ENCODE measurements at regions not wholly inside any gene's neighbourhood (a gene's known extent, or its start where the extent isn't known, plus 50 kb on each side); places are given as distances from the start of the nearest gene placed in this dataset.
"Not testable (repeated sequence)": the region's sequence is repeated elsewhere in the genome, so short reads cannot be mapped to it uniquely, and the experiment has no call there.

DNA sequence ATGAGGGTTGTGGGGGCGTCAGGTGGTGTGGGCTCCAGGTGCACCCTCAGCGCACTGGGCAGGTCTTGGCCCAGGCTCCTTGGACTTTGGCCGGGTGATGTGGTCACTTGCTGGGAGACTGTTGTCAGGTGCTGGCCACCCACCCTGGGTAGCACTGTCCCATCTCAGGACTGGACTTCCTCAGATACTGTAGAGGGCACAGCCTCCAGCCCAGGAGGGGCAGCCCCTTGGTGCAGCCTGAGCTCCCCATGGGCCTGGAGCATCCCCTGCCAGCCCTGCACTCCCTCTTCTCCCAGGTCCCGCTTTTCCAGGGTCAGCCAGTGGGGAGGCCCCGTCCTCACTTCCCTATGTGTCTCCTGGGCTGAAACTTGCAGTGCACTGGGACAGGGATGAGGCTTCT is 592.3 kb downstream of the CWH43 start:
- ATAC-seq; intact Hi-C loops (cut with DNase I); H3K4me3 ChIP-seq; H3K36me3 ChIP-seq; H3K4me1 ChIP-seq; H3K27ac ChIP-seq; H3K27me3 ChIP-seq: not testable (repeated sequence)
- peak in 1 of 4 donors; percentile 64 for DNase-seq
- peaks cover 0 to 53% of the 10 kb centered on the region in 2 donors for H3K9me3 ChIP-seq

DNA sequence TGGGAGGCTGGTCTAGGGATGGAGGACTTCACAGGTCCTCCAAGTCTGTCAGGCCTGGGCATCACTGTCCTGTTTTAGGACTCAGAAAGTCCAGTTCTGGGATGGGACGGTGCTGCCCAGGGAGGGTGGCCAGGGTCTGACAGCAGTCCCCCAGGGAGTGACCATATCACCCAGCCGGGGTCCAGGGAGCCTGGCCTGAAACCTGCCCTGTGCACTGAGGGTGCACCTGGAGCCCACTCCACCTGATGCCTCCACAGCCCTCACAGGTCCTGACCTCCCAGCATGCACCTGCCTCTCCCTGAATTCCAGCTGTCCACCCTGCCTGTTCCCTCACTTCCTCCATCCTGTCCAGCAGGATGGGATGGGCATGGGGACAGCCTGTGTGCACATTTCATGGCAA is 592.8 kb downstream of the CWH43 start:
- H3K4me1 ChIP-seq; H3K27ac ChIP-seq; H3K36me3 ChIP-seq; H3K27me3 ChIP-seq; ATAC-seq; intact Hi-C loops (cut with DNase I); H3K4me3 ChIP-seq: not testable (repeated sequence)
- H3K9me3 ChIP-seq: peaks cover 0 to 57% of the 10 kb centered on the region in 2 donors
- DNase-seq: peak in 1 of 4 donors; percentile 83

DNA sequence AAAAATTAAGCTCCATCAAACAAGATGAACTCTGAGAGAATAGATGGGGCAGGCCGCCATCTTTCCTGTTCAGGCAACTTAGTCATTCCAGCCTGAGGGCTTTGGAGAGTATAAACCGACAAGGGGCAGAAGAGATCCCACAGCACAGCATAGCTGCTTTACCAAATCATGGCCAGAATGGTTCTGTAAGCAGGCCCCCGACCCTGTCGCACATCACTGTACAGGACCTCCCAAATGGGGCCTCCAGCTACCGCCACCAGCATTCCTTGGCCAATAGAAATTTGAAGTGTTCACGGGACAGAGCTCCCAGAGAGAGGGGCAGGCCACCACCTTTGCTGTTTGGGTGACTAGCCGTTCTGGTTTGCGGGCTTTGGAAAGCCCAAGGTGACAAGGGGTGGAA is 594.1 kb downstream of the CWH43 start:
- H3K36me3 ChIP-seq; ATAC-seq; intact Hi-C loops (cut with DNase I); H3K4me3 ChIP-seq; H3K27ac ChIP-seq; H3K27me3 ChIP-seq; H3K4me1 ChIP-seq: not testable (repeated sequence)
- peak in 1 of 4 donors; percentile 66 for DNase-seq
- H3K9me3 ChIP-seq: peaks cover 0 to 48% of the 10 kb centered on the region in 2 donors

DNA sequence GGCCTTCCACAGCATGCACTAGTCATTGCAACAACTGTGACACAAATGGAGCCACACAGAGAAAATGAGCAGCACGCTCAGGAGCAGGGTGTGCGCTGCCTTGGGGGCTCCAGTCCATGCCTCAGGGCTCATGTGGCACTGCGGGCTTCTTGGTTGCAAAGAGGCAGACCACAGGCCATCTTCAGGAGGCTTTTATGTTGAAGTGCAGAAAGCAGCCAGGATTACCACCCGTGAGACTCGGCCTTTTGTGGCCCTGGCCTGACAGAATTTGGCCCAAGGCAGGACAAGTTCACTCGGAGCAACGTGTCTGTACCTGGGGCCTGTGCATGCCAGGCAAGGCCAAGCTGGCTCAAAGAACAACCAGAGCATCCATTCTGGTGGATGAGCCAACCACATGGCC is 602.3 kb downstream of the CWH43 start:
- peaks cover 0 to 20% of the 10 kb centered on the region in 2 donors for H3K9me3 ChIP-seq
- DNase-seq; H3K4me3 ChIP-seq; H3K36me3 ChIP-seq; intact Hi-C loops (cut with DNase I); H3K27me3 ChIP-seq; ATAC-seq; H3K27ac ChIP-seq; H3K4me1 ChIP-seq: not testable (repeated sequence)

DNA sequence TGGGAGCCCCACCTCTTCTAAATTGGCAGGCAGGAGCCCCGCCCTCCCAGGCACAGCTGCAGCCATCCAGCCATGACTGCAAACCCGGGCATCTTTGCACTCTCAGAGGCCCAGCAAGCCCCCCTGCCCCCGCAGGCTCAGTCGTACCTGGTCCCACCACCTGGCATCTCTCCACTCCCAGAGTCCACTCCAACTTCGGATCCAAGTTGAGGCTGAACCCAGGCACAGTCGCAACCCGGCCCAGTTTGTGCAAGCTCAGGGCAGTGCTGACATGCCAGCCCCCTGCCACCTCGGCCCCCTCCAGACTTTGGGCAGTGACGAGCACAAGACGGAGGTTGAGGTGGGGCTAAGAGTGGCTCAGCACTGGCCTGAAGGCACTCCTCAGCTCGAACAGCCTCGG is 632.4 kb downstream of the CWH43 start:
- H3K4me1 ChIP-seq; H3K36me3 ChIP-seq; DNase-seq; intact Hi-C loops (cut with DNase I); ATAC-seq; H3K27me3 ChIP-seq; H3K27ac ChIP-seq; H3K4me3 ChIP-seq: not testable (repeated sequence)
- H3K9me3 ChIP-seq: peaks cover 0 to 54% of the 10 kb centered on the region in 2 donors

DNA sequence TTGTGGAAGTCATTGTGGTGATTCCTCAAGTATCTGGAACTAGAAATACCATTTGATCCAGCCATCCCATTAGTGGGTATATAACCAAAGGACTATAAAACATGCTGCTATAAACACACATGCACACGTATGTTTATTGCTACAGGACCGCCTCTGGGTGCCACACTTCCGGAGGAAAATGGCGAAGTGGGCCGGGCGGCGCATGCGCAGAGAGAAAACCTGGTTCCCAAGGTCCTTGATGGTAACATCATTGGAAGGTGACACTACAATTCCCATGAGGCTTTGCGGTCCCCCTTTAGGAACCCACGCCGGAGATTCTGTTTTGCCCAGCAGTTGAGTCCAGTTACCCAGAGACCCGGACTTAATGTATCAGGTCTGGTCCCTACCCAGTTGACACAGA is 640.4 kb downstream of the CWH43 start:
- not testable (repeated sequence) for ATAC-seq

More for the DNA sequence above, 640.4 kb downstream of the CWH43 start:
- H3K27ac ChIP-seq; DNase-seq; intact Hi-C loops (cut with DNase I); H3K4me1 ChIP-seq; H3K4me3 ChIP-seq; H3K36me3 ChIP-seq; H3K27me3 ChIP-seq: not testable (repeated sequence)
- H3K9me3 ChIP-seq: peaks cover 0 to 51% of the 10 kb centered on the region in 2 donors

All from left lung (tissue), 4 donors.